GM12801 (cell line): ENCODE measurements at regions not wholly inside any gene's neighbourhood (a gene's known extent, or its start where the extent isn't known, plus 50 kb on each side); places are given as distances from the start of the nearest gene placed in this dataset.

ENCODE experiments used
- CTCF ChIP-seq: IDR thresholded peaks from one replicate; pipeline ENCODE4 v1.5.1; 2011; ENCODE audit warnings: control low read depth; ENCODE audit not compliant: insufficient read length; ENCODE audit errors: extremely low read depth

GRCh38 chr11:29293825-29294224 lies 723.0 kb downstream of the KCNA4 start:
- TF ChIP-seq CTCF: no peak

DNA sequence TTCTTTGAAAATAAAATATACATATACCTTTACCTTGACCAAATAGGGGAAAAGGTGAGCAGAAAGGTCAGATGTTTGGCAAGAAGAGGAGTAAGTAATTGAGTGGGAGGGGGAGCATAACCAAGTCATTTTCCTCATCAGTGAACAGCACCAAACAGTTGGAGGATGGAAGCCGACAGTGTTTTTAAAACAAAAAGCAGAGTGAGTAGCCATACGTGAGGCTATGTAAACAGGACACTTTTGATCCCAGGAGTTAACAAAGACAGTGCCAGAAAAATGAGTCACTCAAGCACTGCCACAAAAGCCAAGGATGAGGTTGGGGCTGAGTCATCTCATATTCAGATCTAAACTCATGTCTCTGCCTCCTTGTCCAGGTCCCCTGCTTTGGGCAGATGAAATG lies 734.7 kb downstream of the KCNA4 start:
- TF ChIP-seq CTCF: no peak

- TF ChIP-seq CTCF: no peak
Observed at GRCh38 chr11:29281271-29281777, 735.5 kb downstream of the KCNA4 start.

GRCh38 chr11:29280452-29280851 lies 736.4 kb downstream of the KCNA4 start:
- TF ChIP-seq CTCF: no peak

DNA sequence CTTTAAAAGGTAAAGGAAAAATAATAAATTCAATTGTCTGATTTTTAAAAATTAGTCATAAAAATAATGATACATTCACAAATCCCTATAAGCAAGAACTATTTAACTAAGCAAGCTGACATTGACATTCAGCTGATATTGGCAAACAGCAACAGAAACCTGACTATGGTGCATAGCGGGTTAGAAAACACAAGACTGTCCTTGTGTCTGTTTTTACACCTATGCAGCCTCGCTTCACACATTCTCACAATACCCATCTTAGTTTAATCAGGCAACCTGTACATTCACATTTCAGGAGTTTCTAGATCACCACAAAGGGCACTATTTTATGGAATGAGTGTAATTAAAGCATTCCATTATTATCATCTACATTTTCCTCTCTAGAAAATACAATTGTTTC lies 737.1 kb downstream of the KCNA4 start:
- TF ChIP-seq CTCF: no peak

DNA sequence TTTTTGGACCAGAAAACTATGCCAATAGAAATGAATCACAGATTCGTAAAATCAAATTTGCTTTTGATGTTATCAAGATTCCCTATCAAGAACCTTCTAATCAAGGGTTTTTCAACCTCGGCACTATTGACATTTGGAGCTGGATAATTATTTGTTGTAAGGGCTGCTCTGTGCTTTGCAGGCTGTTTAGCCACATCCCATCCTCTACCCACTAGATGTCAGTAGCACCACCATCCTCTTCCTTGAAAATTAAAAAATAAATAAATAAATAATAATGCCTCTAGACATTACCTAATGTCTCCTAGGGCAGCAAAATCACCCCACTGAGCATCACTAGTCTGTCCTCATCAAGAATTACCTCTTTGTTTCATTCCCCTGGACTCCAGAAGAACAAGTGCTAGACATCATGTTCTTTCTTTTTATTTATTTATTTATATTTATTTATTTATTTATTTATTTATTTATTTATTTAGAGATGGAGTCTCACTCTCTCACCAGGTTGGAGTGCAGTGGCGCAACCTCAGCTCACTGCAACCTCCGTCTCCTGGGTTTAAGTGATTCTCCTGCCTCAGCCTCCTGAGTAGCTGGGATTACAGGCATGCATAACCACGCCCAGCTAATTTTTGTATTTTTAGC lies 744.7 kb downstream of the KCNA4 start:
- no peak for TF ChIP-seq CTCF

GRCh38 chr11:29271616-29272015 lies 745.2 kb downstream of the KCNA4 start:
- TF ChIP-seq CTCF: no peak
